Medulla oblongata (tissue), 1 donor: ENCODE measurements at regions not wholly inside any gene's neighbourhood (a gene's known extent, or its start where the extent isn't known, plus 50 kb on each side); places are given as distances from the start of the nearest gene placed in this dataset.
"Not testable (repeated sequence)": the region's sequence is repeated elsewhere in the genome, so short reads cannot be mapped to it uniquely, and the experiment has no call there.

Source experiments
- DNase-seq: peaks from one replicate; pipeline ENCODE4 v3.0.0-alpha.2; 2015; ENCODE audit errors: extremely low spot score

DNA sequence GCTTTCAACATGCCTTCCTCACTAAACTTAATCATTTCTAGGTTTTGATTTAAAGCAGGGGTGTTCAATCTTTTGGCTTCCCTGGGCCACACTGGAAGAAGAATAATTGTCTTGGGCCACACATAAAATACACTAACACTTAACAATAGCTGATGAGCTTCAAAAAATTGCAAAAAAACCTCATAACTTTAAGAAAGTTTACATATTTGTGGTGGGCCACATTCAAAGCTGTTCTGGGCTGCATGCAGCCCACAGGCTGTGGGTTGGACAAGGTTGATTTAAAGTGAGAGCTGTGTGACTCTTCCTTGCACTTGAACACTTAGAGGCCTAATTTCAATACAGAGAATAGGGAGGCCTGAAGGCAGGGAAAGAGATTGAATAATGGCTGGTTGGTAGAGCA is 598.3 kb downstream of the EFNA5 start:
- no peak for DNase-seq

DNA sequence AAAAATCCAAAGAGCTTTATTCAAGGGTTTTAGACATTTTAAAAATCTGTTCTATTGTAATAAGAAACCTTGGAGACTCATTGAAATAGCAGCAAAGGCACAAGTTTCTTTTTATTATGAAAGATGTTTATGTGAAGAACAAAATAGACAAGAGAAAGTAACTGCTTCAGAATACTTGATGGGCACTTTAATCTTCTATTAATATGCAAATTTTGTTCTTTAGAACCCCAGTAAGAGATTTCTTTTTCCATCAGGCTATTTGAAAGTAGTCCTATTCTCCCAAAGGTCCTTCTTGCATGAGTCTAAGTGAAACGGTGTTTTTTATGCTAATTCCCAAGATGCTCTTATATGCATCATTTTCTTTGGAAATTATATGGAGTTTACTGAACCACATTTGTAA is 602.0 kb downstream of the EFNA5 start:
- no peak for DNase-seq

DNA sequence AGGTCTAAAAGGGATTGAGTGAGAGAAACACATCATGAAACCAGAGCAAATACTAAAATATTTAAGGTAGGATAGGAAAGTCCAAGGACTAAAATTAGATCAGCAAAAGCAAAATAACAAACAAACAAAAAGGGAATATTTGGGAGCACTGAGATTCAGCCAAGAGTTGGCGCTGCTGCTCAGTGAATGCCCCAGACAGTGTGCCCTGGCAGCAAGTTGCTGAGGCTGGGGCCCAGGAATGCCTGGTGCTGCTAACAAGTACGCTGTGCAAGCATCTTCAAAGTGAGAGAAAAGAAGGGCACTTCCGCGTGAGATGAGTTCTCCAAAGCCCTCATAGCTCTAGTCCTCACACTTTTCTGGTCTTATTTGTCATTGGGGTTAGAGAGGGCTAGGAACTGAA is 603.3 kb downstream of the EFNA5 start:
- peak; percentile 68 for DNase-seq

DNA sequence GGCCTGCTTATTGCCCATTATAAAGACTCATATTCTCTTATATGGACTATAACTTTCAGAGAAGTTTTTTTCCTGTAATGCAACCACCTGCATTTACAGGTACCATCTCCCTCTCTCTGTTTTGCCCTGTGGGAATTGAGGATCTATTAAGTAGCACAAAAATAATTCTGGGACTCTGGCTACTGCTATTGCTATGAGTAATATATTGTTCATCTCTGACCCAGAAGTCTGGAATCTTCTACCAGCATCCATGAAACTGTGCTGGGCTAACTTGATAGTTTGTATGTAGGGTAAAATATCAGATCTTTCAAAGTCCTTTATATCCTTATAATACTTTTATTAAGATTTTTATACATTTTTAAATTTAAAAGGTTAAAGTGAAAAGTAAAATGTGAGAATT is 607.2 kb downstream of the EFNA5 start:
- DNase-seq = no peak

DNA sequence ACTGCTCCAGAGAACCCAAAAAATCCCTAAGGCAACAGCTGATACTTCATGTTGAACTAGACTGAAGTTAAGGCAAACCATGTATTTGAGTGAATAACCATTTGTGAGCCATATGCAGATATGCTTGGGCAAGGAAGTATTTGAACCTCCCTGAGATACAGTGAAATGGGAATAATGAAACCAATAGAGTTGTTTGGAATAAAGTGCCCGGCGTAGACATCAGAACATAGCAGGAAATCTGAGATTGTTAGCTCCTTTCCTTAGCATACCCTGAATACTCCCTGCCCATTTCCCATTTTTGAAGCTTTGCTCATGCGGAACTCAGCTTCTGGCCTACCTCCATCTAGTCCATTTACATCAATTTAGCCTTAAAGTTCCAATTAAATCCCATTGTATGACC is 611.9 kb downstream of the EFNA5 start:
- no peak for DNase-seq

DNA sequence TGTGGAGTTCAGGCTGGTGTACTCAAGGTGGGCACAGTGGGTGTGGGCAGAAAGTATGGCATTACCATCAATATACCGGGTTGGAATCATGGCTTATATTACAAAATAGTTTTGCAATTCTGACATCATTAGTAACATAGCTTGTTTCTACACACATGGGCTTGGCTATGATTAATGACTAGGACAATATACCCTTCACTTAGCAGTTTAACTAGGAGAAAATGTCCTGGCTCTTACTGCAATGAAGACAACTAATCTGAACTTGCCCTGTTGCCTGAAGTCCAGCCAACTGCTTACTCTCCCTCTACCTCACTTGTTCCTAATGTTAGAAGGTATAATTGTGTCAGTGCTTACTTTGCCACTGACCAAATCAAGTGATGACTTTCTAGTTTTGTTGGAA is 612.5 kb downstream of the EFNA5 start:
- no peak for DNase-seq

DNA sequence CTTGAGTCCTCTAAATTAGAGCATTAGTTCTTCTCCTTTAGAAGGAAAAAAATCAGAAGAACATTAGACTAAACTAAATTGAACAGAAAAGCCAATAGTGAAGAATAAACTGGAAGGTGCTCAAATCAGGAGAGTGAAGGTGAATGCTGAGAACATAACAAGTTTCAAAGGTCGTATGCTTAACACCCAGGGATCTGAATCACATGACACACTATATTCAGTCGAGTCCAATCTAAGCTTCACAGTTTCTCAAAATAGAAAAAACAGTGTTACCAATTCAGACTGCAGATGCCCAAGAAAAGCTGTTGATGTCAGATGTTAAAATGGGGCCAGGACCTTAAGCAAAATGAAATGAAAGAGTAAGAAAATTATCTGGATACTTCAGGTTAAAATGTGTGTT is 614.5 kb downstream of the EFNA5 start:
- DNase-seq = no peak

DNA sequence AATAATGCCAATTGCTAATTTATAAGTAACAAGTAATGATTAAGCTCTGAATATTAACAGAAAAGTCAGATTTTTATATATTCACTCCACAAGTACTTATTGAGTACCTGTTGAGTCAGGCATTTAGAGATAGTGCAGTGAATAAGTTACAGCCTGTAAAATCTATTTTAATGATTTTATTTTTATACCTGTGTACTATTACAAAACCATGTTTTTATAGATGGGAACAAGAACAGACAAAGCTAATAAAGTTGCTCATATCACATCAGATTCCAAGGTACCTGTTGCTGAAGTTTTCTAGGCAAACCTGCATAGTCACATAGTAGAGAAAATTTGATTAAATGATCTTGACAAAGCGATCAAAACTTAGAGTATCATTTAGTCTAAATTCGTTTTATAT is 623.7 kb downstream of the EFNA5 start:
- no peak for DNase-seq

DNA sequence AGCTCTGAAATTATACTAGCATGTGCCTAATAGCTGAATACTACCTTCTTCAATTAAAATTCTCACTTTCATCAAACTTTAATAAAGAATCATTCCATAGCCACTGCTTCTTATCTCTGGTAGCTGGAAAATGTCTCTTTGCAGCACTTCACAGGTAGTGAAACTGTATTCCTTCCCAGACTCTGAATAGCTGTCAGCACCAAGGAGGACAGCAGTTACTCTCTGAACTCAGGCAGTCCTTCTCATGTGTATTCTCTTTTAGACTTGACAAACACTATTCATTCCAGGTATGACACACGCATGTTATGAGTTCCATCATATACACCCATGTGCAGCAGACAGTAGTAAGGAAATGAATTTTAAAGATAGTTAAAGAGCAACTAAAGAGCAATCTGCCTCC is 627.1 kb downstream of the EFNA5 start:
- no peak for DNase-seq

DNA sequence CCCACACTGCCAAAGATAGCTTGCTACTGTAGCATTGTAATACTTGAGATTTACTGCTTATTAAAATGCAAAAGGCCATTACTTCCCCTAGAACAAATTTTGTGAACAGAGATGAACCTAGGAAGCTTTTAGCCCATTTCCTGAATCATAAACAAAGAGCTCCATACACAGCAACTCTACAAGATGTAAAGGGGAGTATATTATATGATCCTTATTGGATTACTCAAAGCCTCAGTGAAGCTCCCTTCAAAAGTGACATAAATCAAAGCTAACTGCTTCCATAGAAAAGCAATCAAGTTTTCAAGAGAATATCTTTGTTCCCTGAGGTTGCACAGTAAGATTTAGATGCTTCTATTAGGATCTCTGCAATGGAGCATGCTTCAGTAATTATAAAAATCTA is 629.8 kb downstream of the EFNA5 start:
- DNase-seq = no peak

DNA sequence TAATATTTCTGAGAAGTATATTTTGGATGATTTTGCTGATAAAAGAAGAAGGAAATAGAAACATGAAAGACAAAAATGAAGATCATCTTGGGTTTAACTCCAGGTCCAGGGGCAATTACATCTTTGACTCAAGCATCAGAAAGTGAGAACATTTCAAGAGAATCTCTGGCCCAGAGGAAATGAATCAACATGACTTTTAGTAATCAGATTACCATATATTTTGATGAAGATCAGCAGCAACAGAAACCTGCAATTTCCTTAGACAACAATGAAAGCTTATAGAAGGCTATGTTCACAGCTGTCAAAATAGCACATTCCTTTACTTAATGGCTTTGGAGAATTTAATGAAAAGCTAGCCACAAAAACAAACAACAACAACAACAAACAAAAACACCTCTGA is 638.1 kb downstream of the EFNA5 start:
- no peak for DNase-seq

DNA sequence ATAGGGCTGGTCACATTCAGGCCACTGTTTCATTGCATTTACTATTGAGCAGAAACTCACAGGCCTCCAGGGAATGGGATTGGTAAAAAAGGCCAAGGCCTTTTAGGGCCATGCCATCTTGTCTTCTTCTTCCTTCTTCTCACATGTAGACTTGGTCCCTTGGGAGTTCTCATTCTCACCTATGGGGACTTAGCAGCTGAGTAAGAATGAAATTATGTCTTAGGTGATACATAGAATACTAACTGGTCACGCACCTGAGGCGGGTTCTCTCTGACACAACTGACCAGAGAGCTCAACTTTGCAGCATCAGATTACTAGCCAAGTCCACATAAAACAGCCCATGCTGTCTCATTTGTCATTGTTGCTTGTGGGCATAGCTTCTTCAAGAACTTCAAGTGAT is 641.8 kb downstream of the EFNA5 start:
- no peak for DNase-seq

DNA sequence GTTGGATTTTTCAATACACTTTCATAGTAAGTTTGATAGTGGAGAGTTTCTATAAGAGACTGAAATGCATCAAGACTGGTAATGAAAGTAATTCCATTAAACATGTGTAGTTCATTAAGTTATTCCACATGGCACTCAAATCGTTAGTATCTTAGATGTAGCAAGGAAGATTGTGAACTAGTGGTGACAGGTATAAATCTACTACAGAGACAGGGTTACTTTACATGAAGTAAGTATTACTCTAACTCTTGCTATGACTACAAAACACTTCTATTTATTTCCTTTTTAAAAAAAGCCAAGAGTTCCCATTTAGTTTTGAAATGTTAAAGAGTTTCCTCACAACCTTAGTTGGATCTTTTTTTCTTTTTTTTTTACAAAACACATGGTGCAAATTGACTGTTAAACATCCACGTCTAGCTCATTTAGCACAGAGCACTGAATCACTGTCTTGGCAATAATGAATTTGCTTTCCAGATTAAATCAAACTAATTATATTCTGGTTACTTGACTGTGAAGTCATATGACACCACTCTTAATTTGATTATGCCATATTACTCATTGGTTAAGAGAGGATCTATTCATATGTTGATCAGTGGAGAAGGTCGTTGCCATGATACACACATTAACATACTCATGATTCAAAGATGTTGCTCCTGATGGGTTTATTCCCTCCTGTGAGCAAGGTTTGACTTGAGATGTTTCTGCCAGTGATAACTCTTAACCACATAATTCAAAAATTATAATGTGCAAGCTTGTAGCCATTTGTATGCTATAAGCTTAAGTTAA is 644.8 kb downstream of the EFNA5 start:
- DNase-seq = no peak

DNA sequence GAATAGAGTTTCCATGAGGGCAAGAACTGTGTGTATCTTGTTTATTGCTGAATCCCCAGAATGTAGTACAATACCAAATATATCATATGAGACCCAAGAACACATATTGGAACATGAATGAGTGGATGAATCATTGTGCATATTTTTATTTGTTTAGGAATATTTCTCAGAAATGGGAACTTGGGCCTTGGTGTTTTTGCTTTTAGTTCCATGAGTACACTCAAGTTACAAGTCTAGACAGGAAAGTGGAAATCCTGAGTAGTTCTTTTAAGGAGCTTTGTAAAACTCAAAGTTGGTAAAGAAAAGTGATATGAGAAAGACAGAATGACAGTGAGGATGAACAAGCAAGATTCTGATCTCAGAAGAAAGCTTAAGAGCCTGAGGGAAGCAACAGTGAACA is 647.0 kb downstream of the EFNA5 start:
- DNase-seq = no peak

DNA sequence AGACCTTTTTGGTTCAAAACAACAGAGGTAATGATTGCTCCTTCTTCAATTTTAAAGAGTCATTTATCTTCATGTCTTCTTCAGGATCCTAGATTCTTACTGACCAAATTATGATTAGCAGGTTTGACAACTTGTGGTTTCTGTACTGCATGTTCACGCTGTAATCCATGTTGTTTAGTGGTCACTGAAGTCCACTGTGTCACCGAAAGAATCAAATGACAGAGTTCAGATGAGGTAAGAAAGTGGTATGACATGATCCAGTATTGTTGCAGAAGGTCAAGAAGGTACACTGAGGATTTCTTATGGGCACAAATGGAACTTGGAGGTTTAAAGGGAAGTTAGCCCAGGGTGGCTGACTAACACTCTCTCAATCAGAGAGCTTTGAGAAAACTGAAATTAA is 649.2 kb downstream of the EFNA5 start:
- DNase-seq = no peak

DNA sequence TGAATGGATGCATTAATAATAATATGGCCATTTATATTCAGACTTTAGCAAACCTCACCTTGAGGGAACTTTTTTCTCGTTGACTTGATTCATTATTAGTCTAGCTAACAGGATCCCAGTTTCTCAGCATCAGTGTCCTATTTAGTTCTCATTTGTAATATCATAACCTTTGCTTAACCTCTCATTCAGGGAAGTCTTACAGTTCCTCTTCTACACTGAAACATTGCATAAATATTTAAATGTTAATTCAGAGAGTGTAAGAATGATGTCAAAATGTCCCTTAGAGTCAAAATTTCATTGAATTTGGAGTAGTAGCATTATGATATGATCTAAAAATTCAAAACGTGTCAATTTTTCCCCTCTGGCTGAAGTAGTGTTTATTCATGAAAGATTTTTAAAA is 650.1 kb downstream of the EFNA5 start:
- DNase-seq = no peak

DNA sequence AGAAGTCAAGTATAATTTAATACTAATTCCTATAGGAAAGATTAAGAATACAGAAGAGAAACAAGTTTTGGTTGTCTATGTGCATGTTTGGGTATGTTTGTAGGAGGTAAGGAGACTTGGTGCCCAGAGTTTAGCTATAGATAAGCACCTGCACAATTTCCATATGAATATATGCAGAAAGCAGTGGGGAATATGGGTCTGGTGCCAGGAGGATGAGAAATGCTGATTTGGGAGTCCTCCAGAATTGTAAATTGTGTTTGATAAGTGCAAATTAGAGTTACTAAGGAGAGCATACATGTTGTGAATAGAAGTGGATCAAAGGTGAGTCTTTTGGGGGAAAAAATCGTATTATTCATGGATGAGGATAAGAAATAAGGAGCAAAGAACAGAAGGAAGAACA is 653.1 kb downstream of the EFNA5 start:
- no peak for DNase-seq

DNA sequence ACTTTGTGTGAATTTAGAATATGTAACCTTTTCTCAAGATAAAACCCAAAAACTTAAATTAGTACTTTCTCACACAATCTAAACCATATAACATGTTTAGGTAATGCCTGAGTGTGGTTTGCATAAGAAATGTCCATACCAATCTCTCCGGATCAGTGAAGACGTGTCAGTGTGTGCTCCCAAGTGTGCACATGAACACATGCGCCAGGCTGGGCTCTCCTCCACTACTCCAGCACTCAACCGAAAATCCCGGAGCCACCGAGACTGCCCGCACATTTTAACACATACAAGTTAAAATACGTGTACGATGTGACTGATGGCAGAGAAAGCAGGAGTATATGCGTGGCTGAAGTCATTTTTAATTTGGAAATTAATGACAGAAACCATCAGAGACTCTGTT is 658.4 kb downstream of the EFNA5 start:
- DNase-seq = no peak

DNA sequence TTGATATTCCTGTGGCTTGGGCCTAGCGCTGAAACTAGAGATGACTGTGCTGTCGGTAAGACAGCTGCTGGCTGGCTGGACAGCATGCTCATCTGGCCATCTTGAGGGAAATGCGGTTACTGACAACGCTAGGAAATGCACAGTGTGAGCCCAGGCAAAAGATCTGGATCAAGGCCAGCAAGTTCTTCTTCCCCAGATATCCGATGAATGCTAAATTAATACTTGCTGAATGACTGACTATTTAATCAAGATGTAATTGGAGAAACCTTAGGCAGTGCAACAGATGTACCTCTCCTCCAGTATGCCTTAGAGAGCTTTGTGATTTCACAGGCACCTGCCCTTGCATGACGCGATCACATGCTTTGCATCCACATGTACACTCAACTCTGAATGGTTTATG is 659.1 kb downstream of the EFNA5 start:
- no peak for DNase-seq

DNA sequence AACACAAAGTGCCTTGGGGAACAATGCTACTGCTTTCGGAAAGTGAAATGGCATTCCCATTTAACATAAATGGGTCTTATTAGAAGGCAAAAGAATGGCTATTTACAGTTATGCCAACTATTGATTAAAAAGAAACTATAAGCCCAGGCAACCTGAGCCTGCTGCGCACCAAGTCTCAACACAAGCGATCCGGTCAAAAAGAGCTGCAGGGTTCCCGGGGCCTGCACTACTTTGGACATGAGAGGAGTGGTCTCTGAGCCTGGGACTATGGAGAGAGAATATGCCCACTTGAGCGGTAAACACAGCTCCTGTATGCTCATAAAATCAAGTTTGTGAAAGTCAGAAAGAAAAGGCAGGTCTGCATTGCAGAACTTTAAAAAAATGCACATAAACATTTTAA is 660.7 kb downstream of the EFNA5 start:
- no peak for DNase-seq

DNA sequence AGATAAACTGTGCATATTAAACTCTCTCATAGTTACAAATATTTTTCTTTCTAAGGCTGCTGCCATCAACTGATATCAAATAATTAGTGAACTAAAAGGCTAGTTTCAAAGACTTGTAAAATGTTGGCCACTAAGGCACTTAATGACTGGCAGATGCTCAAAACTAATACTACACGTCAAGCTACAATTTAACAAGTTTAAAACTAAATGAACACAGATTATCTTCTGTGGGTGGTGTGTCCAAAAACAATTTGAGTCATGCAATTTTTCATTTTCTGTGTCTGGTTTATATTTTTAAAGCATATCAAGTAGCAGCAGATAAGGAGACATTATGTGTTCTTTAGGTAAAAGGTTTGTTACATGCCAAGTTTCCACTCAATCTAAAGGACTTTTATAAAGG is 665.1 kb downstream of the EFNA5 start:
- no peak for DNase-seq

DNA sequence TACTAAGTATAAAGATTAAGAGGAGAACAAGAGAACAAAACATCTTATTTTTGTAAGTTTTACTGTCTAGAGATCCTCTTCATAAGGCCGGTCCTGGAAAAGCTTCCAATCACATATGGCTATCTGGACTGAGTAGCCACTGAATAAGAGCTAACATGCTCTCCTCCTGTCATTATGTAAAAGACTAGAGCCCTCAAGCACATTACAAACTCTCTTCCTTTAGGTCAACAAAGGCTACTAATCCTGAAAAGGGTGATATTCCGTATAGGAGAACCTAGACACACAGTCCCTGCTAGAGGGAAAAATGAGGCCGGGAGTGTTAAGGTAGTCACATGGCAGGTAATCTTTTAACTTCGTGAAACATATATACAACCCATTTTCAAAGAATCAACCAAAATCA is 665.6 kb downstream of the EFNA5 start:
- no peak for DNase-seq

DNA sequence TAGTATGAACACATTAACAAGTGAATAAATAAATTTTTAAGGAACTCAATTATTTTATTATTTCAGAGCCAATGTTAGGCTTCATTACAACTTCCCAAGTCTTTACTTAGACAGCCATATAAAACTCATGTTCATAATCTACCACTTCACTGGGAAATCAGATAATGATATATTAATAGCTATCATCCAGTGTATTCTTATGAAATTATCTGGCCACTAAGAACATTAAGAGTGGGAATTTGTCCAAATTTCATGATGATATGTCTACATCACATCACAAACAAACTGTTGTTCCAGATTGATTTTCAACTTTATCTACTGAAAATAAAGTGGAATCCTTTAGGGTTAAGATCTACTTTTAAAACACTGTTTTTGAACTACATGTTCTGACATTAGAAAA is 668.6 kb downstream of the EFNA5 start:
- DNase-seq = no peak

DNA sequence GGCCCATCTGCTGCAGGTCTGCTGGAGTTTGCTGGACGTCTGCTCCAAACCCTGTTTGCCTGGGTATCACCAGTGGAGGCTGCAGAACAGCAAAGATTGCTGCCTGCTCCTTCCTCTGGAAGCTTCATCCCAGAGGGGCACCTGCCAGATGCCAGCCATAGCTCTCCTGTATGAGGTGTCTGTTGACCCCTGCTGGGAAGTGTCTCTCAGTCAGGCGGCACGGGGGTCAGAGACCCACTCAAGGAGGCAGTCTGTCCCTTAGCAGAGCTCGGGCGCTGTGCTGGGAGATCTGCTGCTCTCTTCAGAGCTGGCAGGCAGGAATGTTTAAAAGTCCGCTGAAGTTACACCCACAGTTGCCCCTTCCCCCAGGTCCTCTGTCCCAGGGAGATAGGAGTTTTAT is 671.2 kb downstream of the EFNA5 start:
- not testable (repeated sequence) for DNase-seq
